Endothelial cell of umbilical vein (primary cell): ENCODE measurements at regions not wholly inside any gene's neighbourhood (a gene's known extent, or its start where the extent isn't known, plus 50 kb on each side); places are given as distances from the start of the nearest gene placed in this dataset.

ENCODE experiments used
- BruUV-seq: library from RNA; stranded (reverse); fragments of 400-500 nt; replicated peaks from 2 replicates; lab custom pipeline; 2021; lab: Mats Ljungman, UMichigan
- CTCF ChIA-PET: fragments of 300-600, 350-600 bp; sonication (Branson Sonifier 250); formaldehyde crosslinking; loops from one replicate; lab custom pipeline; 2021; ENCODE audit warnings: antibody characterized with exemption, inconsistent platforms; lab: Charles Lee
- POLR2A ChIA-PET: fragments of 300-600, 350-600 bp; sonication (Branson Sonifier 250); formaldehyde crosslinking; loops from one replicate; lab custom pipeline; 2021; ENCODE audit warnings: antibody characterized with exemption, inconsistent platforms; lab: Charles Lee
- DNase-seq: peaks from one replicate; pipeline ENCODE4 v3.0.0-alpha.2; 2011; ENCODE audit warnings: low read depth, low spot score
- FAIRE-seq: peaks from 2 replicates; lab custom pipeline; 2011; peaks lifted over from hg19 to GRCh38; lab: Jason Lieb, UNC
- H2AFZ ChIP-seq: 2 replicates; pipeline ENCODE4 v1.6.0; 2012; ENCODE audit warnings: low read depth, low read length, control low read depth, inconsistent platforms
- H3K27ac ChIP-seq: 2 replicates; pipeline ENCODE4 v1.5.1; 2011; ENCODE audit warnings: low read depth, mild to moderate bottlenecking, control low read depth, low read length, moderate library complexity; ENCODE audit not compliant: insufficient read depth
- H3K27me3 ChIP-seq, 2 experiments: 2 replicates each; pipeline versions ENCODE4 v1.6.0 to v1.6.1; 2011; ENCODE audit warnings: low read length in 2 of 2, mixed read lengths in 1 of 2; ENCODE audit not compliant: control insufficient read depth in 2 of 2, insufficient read depth in 2 of 2
- H3K36me3 ChIP-seq, 2 experiments: 2 replicates in 1 of 2; 3 replicates in 1 of 2; pipeline ENCODE4 v1.5.1; 2011; ENCODE audit warnings: low read length in 2 of 2, mild to moderate bottlenecking in 1 of 2, moderate library complexity in 1 of 2; ENCODE audit not compliant: control insufficient read depth in 2 of 2, insufficient read depth in 2 of 2; ENCODE audit errors: extremely low read depth in 1 of 2
- H3K4me1 ChIP-seq: 3 replicates; pipeline ENCODE4 v1.5.1; 2011; ENCODE audit warnings: mild to moderate bottlenecking, low read length; ENCODE audit not compliant: control insufficient read depth, insufficient read depth; ENCODE audit errors: extremely low read depth
- H3K4me2 ChIP-seq: 2 replicates; pipeline ENCODE4 v1.6.1; 2011; ENCODE audit warnings: low read length, control low read depth, mixed read lengths; ENCODE audit not compliant: insufficient read depth
- H3K4me3 ChIP-seq, 3 experiments: fragments of 200-600 bp in 1 of 3; sonication (generic), shearing (Covaris generic) in 1 of 3; replicated peaks in 1 of 3; 2 replicates each; pipeline ENCODE4 v1.5.1; 2011 to 2016; ENCODE audit warnings: control low read depth in 3 of 3, low read length in 3 of 3, mild to moderate bottlenecking in 2 of 3, inconsistent platforms in 1 of 3, low read depth in 1 of 3, moderate library complexity in 1 of 3; ENCODE audit not compliant: insufficient read depth in 1 of 3
- H3K79me2 ChIP-seq: 2 replicates; pipeline ENCODE4 v1.6.0; 2012; ENCODE audit warnings: low read length, inconsistent platforms; ENCODE audit not compliant: control insufficient read depth, insufficient read depth
- H3K9ac ChIP-seq: replicated peaks from 2 replicates; pipeline ENCODE3; 2011; ENCODE audit warnings: low read length, control low read depth; ENCODE audit not compliant: insufficient read depth; ENCODE audit errors: extremely low read depth
- H3K9me1 ChIP-seq: replicated peaks from 3 replicates; pipeline ENCODE4 v1.6.0; 2011; ENCODE audit warnings: mild to moderate bottlenecking, low read length; ENCODE audit not compliant: control insufficient read depth, insufficient read depth; ENCODE audit errors: extremely low read depth
- H3K9me3 ChIP-seq: replicated peaks from 2 replicates; pipeline ENCODE4 v1.5.1; 2012; ENCODE audit warnings: low read length, inconsistent platforms; ENCODE audit not compliant: control insufficient read depth, insufficient read depth
- H4K20me1 ChIP-seq: replicated peaks from 2 replicates; pipeline ENCODE3; 2011; ENCODE audit warnings: mild to moderate bottlenecking, low read length; ENCODE audit not compliant: control insufficient read depth, insufficient read depth; ENCODE audit errors: extremely low read depth
- EZH2 ChIP-seq: IDR thresholded peaks from 2 replicates; pipeline ENCODE4 v1.6.1; 2012; ENCODE audit warnings: borderline replicate concordance, low read depth, mild to moderate bottlenecking, moderate library complexity, low read length, inconsistent platforms; ENCODE audit not compliant: severe bottlenecking
- FOS ChIP-seq: IDR thresholded peaks from 2 replicates; pipeline ENCODE4 v1.6.1; 2011; ENCODE audit warnings: mild to moderate bottlenecking, low read length, moderate library complexity, borderline replicate concordance; ENCODE audit not compliant: insufficient read depth
- GATA2 ChIP-seq: IDR thresholded peaks from 2 replicates; pipeline ENCODE4 v1.7.0; 2011; ENCODE audit warnings: low read depth, mild to moderate bottlenecking, moderate library complexity, mixed read lengths, low read length; ENCODE audit not compliant: insufficient read length, insufficient read depth
- JUN ChIP-seq: IDR thresholded peaks from 2 replicates; pipeline ENCODE4 v1.6.1; 2011; ENCODE audit warnings: borderline replicate concordance, low read depth; ENCODE audit not compliant: insufficient read length, insufficient read depth
- MYC ChIP-seq: IDR thresholded peaks from one replicate; pipeline ENCODE4 v1.6.1; 2011; ENCODE audit warnings: mild to moderate bottlenecking, low read depth, low read length
- POLR2A ChIP-seq: IDR thresholded peaks from 2 replicates; pipeline ENCODE4 v1.6.1; 2012; ENCODE audit warnings: low read depth, mild to moderate bottlenecking, control low read depth, low read length
- POLR2AphosphoS5 ChIP-seq: IDR thresholded peaks from 2 replicates; pipeline ENCODE4 v1.6.1; 2012; ENCODE audit warnings: low read depth, mild to moderate bottlenecking, control low read depth, low read length, moderate library complexity; ENCODE audit not compliant: insufficient read depth
- dilution Hi-C: fragments of 300-500 bp; cut with MboI; formaldehyde crosslinking; loops from one replicate; pipeline ENCODE4 v1.15.0; 2019; ENCODE audit warnings: low sequenced_read_pairs; ENCODE audit not compliant: extremely low pct_ligation_motif_present
- intact Hi-C: fragments of 100-400 bp; cut with micrococcal nuclease; formaldehyde crosslinking; loops from one replicate; pipeline ENCODE4 v1.10.0; 2022
- TF ChIP-seq, protein P1 (sequence below): IDR thresholded peaks from 2 replicates; pipeline ENCODE4 v1.6.1; 2011; ENCODE audit not compliant: insufficient read depth, insufficient read length
- TF ChIP-seq, protein P2 (sequence below), 2 donors: IDR thresholded peaks; 1 replicate in 1 of 2; 2 replicates in 1 of 2; pipeline ENCODE4 v1.5.1; 2011; ENCODE audit warnings: low read length in 2 of 2, mild to moderate bottlenecking in 2 of 2, moderate library complexity in 2 of 2, control low read depth in 1 of 2, inconsistent platforms in 1 of 2, low read depth in 1 of 2; ENCODE audit not compliant: insufficient read depth in 1 of 2; ENCODE audit errors: extremely low read depth in 1 of 2

GRCh38 chr16:65657556-65657955 is 535.7 kb upstream of the CDH11 start:
- ChIA-PET POLR2A (no interaction called here), CTCF (interaction anchor here (0.8 to 0.9 kb wide), 2 partner anchors 14 to 40 kb away, joined by 3 read pairs; no protein-coding TSS in a partner anchor)
- Histone ChIP-seq H3K9me3 (no peaks in the 10 kb centered on the region), H2AFZ (no peak overlapping the region), H4K20me1 (no peaks in the 10 kb centered on the region), H3K36me3 (no peaks in the 10 kb centered on the region), H3K4me2 (peak overlapping the region; percentile 22), H3K27me3 (no peaks in the 10 kb centered on the region), H3K27ac (peak overlapping the region; percentile 1), H3K9me1 (no peaks in the 10 kb centered on the region), H3K9ac (no peak overlapping the region), H3K79me2 (no peaks in the 10 kb centered on the region), H3K4me3 (no peak overlapping the region), H3K4me1 (peaks cover 23% of the 10 kb centered on the region)
- TF ChIP-seq FOS: no peak
- no peak for TF ChIP-seq JUN
- no peak for TF ChIP-seq POLR2A
- TF ChIP-seq POLR2AphosphoS5: no peak
- no peak for TF ChIP-seq GATA2
- TF ChIP-seq MYC: no peak
- TF ChIP-seq, protein P1, sequence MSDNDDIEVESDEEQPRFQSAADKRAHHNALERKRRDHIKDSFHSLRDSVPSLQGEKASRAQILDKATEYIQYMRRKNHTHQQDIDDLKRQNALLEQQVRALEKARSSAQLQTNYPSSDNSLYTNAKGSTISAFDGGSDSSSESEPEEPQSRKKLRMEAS: no peak
- no peak for TF ChIP-seq EZH2
- TF ChIP-seq, protein P2, sequence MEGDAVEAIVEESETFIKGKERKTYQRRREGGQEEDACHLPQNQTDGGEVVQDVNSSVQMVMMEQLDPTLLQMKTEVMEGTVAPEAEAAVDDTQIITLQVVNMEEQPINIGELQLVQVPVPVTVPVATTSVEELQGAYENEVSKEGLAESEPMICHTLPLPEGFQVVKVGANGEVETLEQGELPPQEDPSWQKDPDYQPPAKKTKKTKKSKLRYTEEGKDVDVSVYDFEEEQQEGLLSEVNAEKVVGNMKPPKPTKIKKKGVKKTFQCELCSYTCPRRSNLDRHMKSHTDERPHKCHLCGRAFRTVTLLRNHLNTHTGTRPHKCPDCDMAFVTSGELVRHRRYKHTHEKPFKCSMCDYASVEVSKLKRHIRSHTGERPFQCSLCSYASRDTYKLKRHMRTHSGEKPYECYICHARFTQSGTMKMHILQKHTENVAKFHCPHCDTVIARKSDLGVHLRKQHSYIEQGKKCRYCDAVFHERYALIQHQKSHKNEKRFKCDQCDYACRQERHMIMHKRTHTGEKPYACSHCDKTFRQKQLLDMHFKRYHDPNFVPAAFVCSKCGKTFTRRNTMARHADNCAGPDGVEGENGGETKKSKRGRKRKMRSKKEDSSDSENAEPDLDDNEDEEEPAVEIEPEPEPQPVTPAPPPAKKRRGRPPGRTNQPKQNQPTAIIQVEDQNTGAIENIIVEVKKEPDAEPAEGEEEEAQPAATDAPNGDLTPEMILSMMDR (IDR thresholded peaks at IDR 0.05; ENCODE audit: extremely low read depth in 1 of 2, insufficient read depth in 1 of 2, low read depth in 1 of 2, low read length in 2 of 2): no peak
- no TSS peak for BruUV-seq
- intact Hi-C loops (no loop called here), dilution Hi-C loops (no loop called here)
- FAIRE-seq: no peak
- no peak for DNase-seq
